Type B pancreatic cell (in vitro differentiated cells): ENCODE measurements at regions not wholly inside any gene's neighbourhood (a gene's known extent, or its start where the extent isn't known, plus 50 kb on each side); places are given as distances from the start of the nearest gene placed in this dataset.

Experiments
- DNase-seq: peaks from one replicate; pipeline ENCODE4 v3.0.0; 2021; ENCODE audit warnings: mixed read lengths; ENCODE audit not compliant: unreplicated experiment; ENCODE audit errors: extremely low spot score
- H3K27ac Mint-ChIP-seq: 2 replicates; pipeline ENCODE4 v1.8.0; 2021; ENCODE audit warnings: mild to moderate bottlenecking, mixed read lengths
- H3K27me3 Mint-ChIP-seq: 2 replicates; pipeline ENCODE4 v1.8.0; 2021; ENCODE audit warnings: mixed read lengths
- H3K36me3 Mint-ChIP-seq: 2 replicates; pipeline ENCODE4 v1.8.0; 2021; ENCODE audit warnings: mixed read lengths
- H3K4me1 Mint-ChIP-seq: one replicate; pipeline ENCODE4 v1.8.0; 2021; ENCODE audit warnings: mixed read lengths; ENCODE audit not compliant: unreplicated experiment
- H3K4me3 Mint-ChIP-seq: 2 replicates; pipeline ENCODE4 v1.8.0; 2021; ENCODE audit warnings: mild to moderate bottlenecking, mixed read lengths
- H3K9me3 Mint-ChIP-seq: 2 replicates; pipeline ENCODE4 v1.8.0; 2021; ENCODE audit warnings: mixed read lengths
- TF ChIP-seq, protein P1 (sequence below): fragments of 200-600 bp; sonication (generic); conservative IDR thresholded peaks from 2 replicates; pipeline ENCODE4 v1.5.0; 2021; ENCODE audit warnings: antibody characterized with exemption, mild to moderate bottlenecking

DNA sequence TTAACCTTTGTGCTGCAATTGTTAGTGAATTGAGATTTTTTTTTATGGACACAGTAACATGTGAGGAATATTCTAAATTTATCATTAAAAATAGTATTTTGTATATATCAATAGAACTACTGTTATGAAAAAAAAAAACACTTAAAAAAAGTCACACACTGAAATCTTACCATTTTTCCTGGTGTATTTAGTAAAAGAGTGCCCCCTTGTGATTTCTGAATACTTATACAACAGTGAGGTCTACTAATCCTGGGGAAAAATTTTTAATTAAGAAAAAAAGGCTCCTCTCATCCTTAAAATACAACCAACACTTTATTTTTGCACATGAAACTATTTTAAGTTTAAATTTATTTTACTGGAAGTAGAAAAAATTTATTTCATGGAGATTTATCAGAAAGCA lies 56.4 kb upstream of the SPOCK3 start:
- Mint-ChIP-seq H3K27me3 (no peaks in the 10 kb centered on the region), H3K4me1 (no peaks in the 10 kb centered on the region), H3K36me3 (no peaks in the 10 kb centered on the region), H3K4me3 (no peak overlapping the region), H3K9me3 (peaks cover 10% of the 10 kb centered on the region), H3K27ac (no peak overlapping the region)
- DNase-seq: no peak
- TF ChIP-seq, protein P1, sequence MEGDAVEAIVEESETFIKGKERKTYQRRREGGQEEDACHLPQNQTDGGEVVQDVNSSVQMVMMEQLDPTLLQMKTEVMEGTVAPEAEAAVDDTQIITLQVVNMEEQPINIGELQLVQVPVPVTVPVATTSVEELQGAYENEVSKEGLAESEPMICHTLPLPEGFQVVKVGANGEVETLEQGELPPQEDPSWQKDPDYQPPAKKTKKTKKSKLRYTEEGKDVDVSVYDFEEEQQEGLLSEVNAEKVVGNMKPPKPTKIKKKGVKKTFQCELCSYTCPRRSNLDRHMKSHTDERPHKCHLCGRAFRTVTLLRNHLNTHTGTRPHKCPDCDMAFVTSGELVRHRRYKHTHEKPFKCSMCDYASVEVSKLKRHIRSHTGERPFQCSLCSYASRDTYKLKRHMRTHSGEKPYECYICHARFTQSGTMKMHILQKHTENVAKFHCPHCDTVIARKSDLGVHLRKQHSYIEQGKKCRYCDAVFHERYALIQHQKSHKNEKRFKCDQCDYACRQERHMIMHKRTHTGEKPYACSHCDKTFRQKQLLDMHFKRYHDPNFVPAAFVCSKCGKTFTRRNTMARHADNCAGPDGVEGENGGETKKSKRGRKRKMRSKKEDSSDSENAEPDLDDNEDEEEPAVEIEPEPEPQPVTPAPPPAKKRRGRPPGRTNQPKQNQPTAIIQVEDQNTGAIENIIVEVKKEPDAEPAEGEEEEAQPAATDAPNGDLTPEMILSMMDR: peak; percentile 71

DNA sequence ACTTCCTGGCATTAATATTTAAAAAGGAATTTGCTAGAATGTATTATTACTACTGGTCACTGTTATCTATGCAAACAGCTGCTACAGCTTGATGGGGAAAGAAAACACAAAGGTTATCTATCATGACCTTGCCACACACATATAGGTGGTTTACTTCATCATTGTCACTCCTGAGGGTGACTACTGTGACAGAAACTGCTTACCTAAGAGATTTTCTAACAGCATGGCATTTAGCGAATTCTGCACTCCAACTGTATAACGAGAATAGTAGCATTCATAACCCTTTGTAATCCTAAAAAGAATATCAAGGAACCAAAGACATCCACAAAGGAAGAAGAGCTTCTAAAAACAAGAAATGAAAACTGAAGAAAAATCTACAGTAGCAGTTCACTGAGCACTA lies 74.6 kb upstream of the SPOCK3 start:
- TF ChIP-seq, protein P1: no peak
- no peaks in the 10 kb centered on the region for H3K27me3 Mint-ChIP-seq

DNA sequence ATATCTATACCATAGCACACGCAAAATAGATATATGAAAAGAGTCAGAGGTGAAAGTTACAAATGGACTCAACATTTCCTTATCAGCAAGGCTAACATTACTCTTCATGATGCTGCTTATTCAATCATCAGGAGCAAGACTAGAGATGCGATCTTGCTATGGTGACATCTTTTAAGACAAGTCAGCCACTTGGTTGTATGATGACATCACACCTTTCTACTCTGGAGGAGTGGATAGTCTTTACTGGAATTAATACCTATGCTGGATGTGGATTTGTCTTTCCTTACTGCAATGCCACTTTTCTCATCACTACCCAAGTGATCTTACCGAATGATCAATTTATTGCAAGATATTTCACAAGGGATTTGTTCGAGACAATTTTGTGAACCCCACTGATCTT lies 87.0 kb upstream of the SPOCK3 start:
- TF ChIP-seq, protein P1: no peak
- no peak overlapping the region for H3K27ac Mint-ChIP-seq
- DNase-seq: no peak
- H3K9me3 Mint-ChIP-seq: no peaks in the 10 kb centered on the region
- H3K27me3 Mint-ChIP-seq: no peaks in the 10 kb centered on the region
- no peaks in the 10 kb centered on the region for H3K4me1 Mint-ChIP-seq
- no peak overlapping the region for H3K4me3 Mint-ChIP-seq
- no peaks in the 10 kb centered on the region for H3K36me3 Mint-ChIP-seq

More for the DNA sequence above, 74.6 kb upstream of the SPOCK3 start:
- DNase-seq: no peak
- Mint-ChIP-seq H3K27ac (no peak overlapping the region), H3K36me3 (no peaks in the 10 kb centered on the region), H3K4me1 (no peaks in the 10 kb centered on the region), H3K4me3 (no peak overlapping the region), H3K9me3 (no peaks in the 10 kb centered on the region)

DNA sequence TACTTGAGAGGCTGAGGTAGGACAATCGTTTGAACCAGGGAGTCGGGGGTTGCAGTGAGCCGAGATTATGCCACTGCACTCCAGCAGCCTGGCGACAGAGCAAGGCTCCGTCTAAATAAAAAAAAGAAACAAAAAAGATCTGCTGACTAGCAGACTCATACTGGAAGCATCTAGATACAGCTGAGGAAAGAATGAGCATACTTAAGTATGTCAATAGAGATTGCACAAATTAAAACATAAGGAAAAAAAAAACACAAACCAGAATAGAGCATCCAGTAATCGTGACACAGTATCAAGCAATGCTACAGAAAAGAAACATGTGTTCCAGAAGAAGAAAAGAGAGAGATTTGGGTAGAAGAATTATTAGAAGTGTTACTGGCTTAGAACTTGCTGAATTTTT lies 105.5 kb upstream of the SPOCK3 start:
- Mint-ChIP-seq H3K4me1 (no peaks in the 10 kb centered on the region), H3K27ac (no peak overlapping the region), H3K27me3 (peaks cover 3% of the 10 kb centered on the region), H3K9me3 (no peaks in the 10 kb centered on the region), H3K36me3 (peaks cover 3% of the 10 kb centered on the region), H3K4me3 (no peak overlapping the region)
- TF ChIP-seq, protein P1: no peak
- no peak for DNase-seq

DNA sequence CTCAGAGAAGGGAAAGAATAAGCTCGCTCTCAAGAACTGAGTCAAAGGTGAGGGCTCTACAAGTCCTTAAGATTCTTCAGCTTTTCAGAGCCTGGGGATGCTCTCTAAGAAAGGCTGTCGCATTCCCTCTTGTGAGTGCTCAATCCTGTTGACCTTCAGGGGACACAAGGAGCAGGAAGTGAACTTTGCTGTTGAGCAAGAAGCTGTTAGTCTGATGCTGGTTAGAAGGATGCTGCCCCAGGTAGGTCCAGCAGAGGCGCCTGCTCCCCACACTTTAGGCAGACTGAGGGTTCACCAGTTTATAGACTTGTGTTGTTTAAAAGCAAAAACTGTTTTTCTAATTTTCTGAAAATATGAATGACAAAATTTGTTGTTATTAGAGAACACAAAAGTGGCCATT lies 125.4 kb upstream of the SPOCK3 start:
- Mint-ChIP-seq H3K9me3 (no peaks in the 10 kb centered on the region), H3K36me3 (no peaks in the 10 kb centered on the region), H3K27me3 (no peaks in the 10 kb centered on the region), H3K4me3 (no peak overlapping the region), H3K27ac (no peak overlapping the region), H3K4me1 (no peaks in the 10 kb centered on the region)
- TF ChIP-seq, protein P1: no peak
- DNase-seq: no peak

DNA sequence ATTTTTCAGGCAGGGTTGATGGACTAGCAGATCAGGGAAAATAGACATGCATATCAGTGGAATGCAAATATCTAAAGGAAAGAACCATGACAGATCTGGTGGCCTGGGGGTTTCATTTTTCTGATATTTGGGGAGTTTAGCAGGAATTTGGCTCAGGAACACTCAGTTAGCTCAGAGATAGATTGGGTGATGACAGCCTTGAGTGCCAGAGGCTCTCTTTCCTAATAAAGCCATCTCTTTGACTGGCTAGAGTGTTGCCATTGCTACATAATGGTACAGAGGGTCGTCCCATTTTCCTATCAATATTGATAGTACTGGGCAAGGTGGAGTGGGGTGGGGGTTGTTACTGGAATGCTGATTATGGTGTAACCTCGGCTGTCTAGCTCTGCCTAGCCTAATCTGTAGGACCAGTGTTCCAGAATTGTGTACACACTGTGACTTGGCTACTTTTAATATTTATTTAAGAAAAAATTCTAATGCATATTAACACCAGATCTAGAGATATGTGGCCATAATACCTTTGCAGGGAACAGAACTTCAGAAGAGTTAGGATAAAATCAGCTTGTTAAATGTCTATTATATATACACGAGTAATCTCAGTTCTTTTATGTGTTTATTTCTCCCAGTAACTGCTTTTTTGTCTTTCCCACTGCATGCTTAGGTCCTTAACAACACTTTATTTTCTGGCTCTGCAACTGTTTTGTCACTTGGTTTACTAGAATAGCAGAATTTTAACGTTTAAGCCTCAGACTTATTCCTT lies 145.0 kb upstream of the SPOCK3 start:
- no peak for DNase-seq
- Mint-ChIP-seq H3K27ac (no peak overlapping the region), H3K36me3 (no peaks in the 10 kb centered on the region), H3K4me1 (no peaks in the 10 kb centered on the region), H3K27me3 (no peaks in the 10 kb centered on the region), H3K9me3 (no peaks in the 10 kb centered on the region), H3K4me3 (no peak overlapping the region)
- TF ChIP-seq, protein P1: no peak
